WTC11 (cell line): ENCODE measurements at regions not wholly inside any gene's neighbourhood (a gene's known extent, or its start where the extent isn't known, plus 50 kb on each side); places are given as distances from the start of the nearest gene placed in this dataset.

Source experiments
- ATAC-seq: fragments of 200-7000 bp; cut with Tn5 transposase; 2 replicates; pipeline ENCODE4 v1.10.0; 2021; ENCODE audit warnings: mild to moderate bottlenecking, moderate library complexity
- CTCF ChIA-PET: fragments of 300-600 bp; sonication (Branson Sonifier 250); formaldehyde crosslinking; loops from one replicate; lab custom pipeline; 2021; ENCODE audit warnings: antibody characterized with exemption; lab: Charles Lee
- POLR2A ChIA-PET: fragments of 350-600 bp; sonication (Branson Sonifier 250); formaldehyde crosslinking; loops from one replicate; lab custom pipeline; 2021; ENCODE audit warnings: antibody characterized with exemption; lab: Charles Lee
- DNase-seq: peaks from one replicate; pipeline ENCODE4 v3.0.0; 2021; ENCODE audit warnings: low spot score
- H3K27ac Mint-ChIP-seq: 2 replicates; pipeline ENCODE4 v1.8.0; 2021; ENCODE audit warnings: mixed read lengths
- H3K27me3 Mint-ChIP-seq: 2 replicates; pipeline ENCODE4 v1.8.0; 2021; ENCODE audit warnings: low read depth, mild to moderate bottlenecking, moderate library complexity, mixed read lengths
- H3K36me3 Mint-ChIP-seq: 2 replicates; pipeline ENCODE4 v1.8.0; 2021; ENCODE audit warnings: mixed read lengths
- H3K4me1 Mint-ChIP-seq: 2 replicates; pipeline ENCODE4 v1.8.0; 2022; ENCODE audit warnings: mixed read lengths
- H3K4me3 Mint-ChIP-seq: 2 replicates; pipeline ENCODE4 v1.8.0; 2021; ENCODE audit warnings: mild to moderate bottlenecking, moderate library complexity, mixed read lengths
- H3K9me3 Mint-ChIP-seq: 2 replicates; pipeline ENCODE4 v1.8.0; 2021; ENCODE audit warnings: mixed read lengths
- ARID4B ChIP-seq: sonication (generic); formaldehyde crosslinking; IDR thresholded peaks from 2 replicates; pipeline ENCODE4 v1.8.0; 2023; ENCODE audit warnings: missing genetic modification reagents, mild to moderate bottlenecking, borderline replicate concordance
- ATF2 ChIP-seq: sonication (generic); formaldehyde crosslinking; IDR thresholded peaks from 2 replicates; pipeline ENCODE4 v1.8.1; 2022; ENCODE audit warnings: low read depth, missing genetic modification reagents, borderline replicate concordance
- ATF6 ChIP-seq: sonication (generic); formaldehyde crosslinking; IDR thresholded peaks from 2 replicates; pipeline ENCODE4 v1.8.1; 2023; ENCODE audit warnings: mild to moderate bottlenecking, missing genetic modification reagents
- CBFB ChIP-seq: sonication (generic); formaldehyde crosslinking; IDR thresholded peaks from 2 replicates; pipeline ENCODE4 v1.8.1; 2022; ENCODE audit warnings: mild to moderate bottlenecking, low read depth, missing genetic modification reagents
- CREM ChIP-seq: sonication (generic); formaldehyde crosslinking; IDR thresholded peaks from 2 replicates; pipeline ENCODE4 v1.8.1; 2022; ENCODE audit warnings: mild to moderate bottlenecking, missing genetic modification reagents, moderate library complexity
- EMX1 ChIP-seq: fragments of 250-450 bp; sonication (Bioruptor Pico); IDR thresholded peaks from 2 replicates; pipeline ENCODE4 v1.8.0; 2021; ENCODE audit warnings: mild to moderate bottlenecking
- ERG ChIP-seq: fragments of 250-450 bp; sonication (Bioruptor Pico); IDR thresholded peaks from 2 replicates; pipeline ENCODE4 v1.8.0; 2021; ENCODE audit warnings: mild to moderate bottlenecking
- FOXK1 ChIP-seq: sonication (generic); formaldehyde crosslinking; IDR thresholded peaks from 2 replicates; pipeline ENCODE4 v1.8.0; 2022; ENCODE audit warnings: mild to moderate bottlenecking, moderate library complexity, missing genetic modification reagents
- NFATC4 ChIP-seq: fragments of 250-450 bp; sonication (Bioruptor Pico); IDR thresholded peaks from 2 replicates; pipeline ENCODE4 v1.9.0; 2021; ENCODE audit warnings: mild to moderate bottlenecking
- NFE2L1 ChIP-seq: sonication (generic); formaldehyde crosslinking; IDR thresholded peaks from 2 replicates; pipeline ENCODE4 v1.8.1; 2023; ENCODE audit warnings: missing genetic modification reagents
- NR3C1 ChIP-seq: sonication (generic); formaldehyde crosslinking; conservative IDR thresholded peaks from 2 replicates; pipeline ENCODE4 v1.8.1; 2023; ENCODE audit warnings: low read depth, mild to moderate bottlenecking, missing genetic modification reagents
- OVOL2 ChIP-seq: fragments of 250-450 bp; sonication (Bioruptor Pico); IDR thresholded peaks from 2 replicates; pipeline ENCODE4 v1.9.0; 2021; ENCODE audit warnings: mild to moderate bottlenecking, borderline replicate concordance
- USF1 ChIP-seq: sonication (generic); formaldehyde crosslinking; IDR thresholded peaks from 2 replicates; pipeline ENCODE4 v1.8.0; 2022; ENCODE audit warnings: mild to moderate bottlenecking, missing genetic modification reagents
- ZBTB43 ChIP-seq: sonication (generic); formaldehyde crosslinking; IDR thresholded peaks from 2 replicates; pipeline ENCODE4 v1.8.1; 2023; ENCODE audit warnings: mild to moderate bottlenecking, missing genetic modification reagents
- ZMAT4 ChIP-seq: fragments of 250-450 bp; sonication (Bioruptor Pico); IDR thresholded peaks from 2 replicates; pipeline ENCODE4 v1.9.0; 2021; ENCODE audit warnings: mild to moderate bottlenecking
- ZNF138 ChIP-seq: sonication (generic); formaldehyde crosslinking; conservative IDR thresholded peaks from 2 replicates; pipeline ENCODE4 v1.8.1; 2022; ENCODE audit warnings: mild to moderate bottlenecking, moderate library complexity, missing genetic modification reagents
- ZNF263 ChIP-seq: sonication (generic); formaldehyde crosslinking; IDR thresholded peaks from 2 replicates; pipeline ENCODE4 v1.8.1; 2022; ENCODE audit warnings: low read depth, mild to moderate bottlenecking, moderate library complexity, missing genetic modification reagents
- ZNF281 ChIP-seq: sonication (generic); formaldehyde crosslinking; IDR thresholded peaks from 2 replicates; pipeline ENCODE4 v1.8.0; 2023; ENCODE audit warnings: mild to moderate bottlenecking, missing genetic modification reagents
- ZNF671 ChIP-seq: fragments of 250-450 bp; sonication (Bioruptor Pico); IDR thresholded peaks from 2 replicates; pipeline ENCODE4 v1.8.0; 2021; ENCODE audit warnings: mild to moderate bottlenecking
- ZSCAN18 ChIP-seq: fragments of 250-450 bp; sonication (Bioruptor Pico); IDR thresholded peaks from 2 replicates; pipeline ENCODE4 v2.1.2; 2022; ENCODE audit warnings: mild to moderate bottlenecking, moderate library complexity

GRCh38 chr3:18989237-18989795 lies 159.0 kb upstream of the KCNH8 start:
- Mint-ChIP-seq H3K9me3 (peaks cover 7% of the 10 kb centered on the region), H3K4me3 (no peak overlapping the region), H3K36me3 (peaks cover 8% of the 10 kb centered on the region), H3K27me3 (no peaks in the 10 kb centered on the region), H3K27ac (peak overlapping the region; percentile 35; the same call in 1 of the 2 replicates), H3K4me1 (peaks cover 72% of the 10 kb centered on the region)
- ChIA-PET POLR2A (no interaction called here), CTCF (interaction anchor here (1.0 to 3.1 kb wide), 9 partner anchors 37 to 594 kb away, joined by 3 to 31 read pairs (median 6); no protein-coding TSS in a partner anchor)
- DNase-seq = no peak
- no peak for TF ChIP-seq ATF6 (CRISPR knock-in tag)
- no peak for TF ChIP-seq NFE2L1 (CRISPR knock-in tag)
- no peak for TF ChIP-seq ZMAT4 (CRISPR knock-in tag)
- no peak for TF ChIP-seq ERG (CRISPR knock-in tag)
- no peak for TF ChIP-seq USF1 (CRISPR knock-in tag)
- no peak for TF ChIP-seq ZBTB43 (CRISPR knock-in tag)
- no peak for TF ChIP-seq CREM (CRISPR knock-in tag)
- no peak for TF ChIP-seq FOXK1 (CRISPR knock-in tag)
- no peak for TF ChIP-seq ZNF138 (CRISPR knock-in tag)
- no peak for TF ChIP-seq ARID4B (CRISPR knock-in tag)
- TF ChIP-seq ZNF671 (CRISPR knock-in tag) = no peak
- TF ChIP-seq NR3C1 (CRISPR knock-in tag) = no peak
- TF ChIP-seq OVOL2 (CRISPR knock-in tag) = no peak
- no peak for TF ChIP-seq ZNF281 (CRISPR knock-in tag)
- TF ChIP-seq ZSCAN18 (CRISPR knock-in tag) = no peak
- no peak for TF ChIP-seq NFATC4
- TF ChIP-seq ATF2 (CRISPR knock-in tag) = no peak
- no peak for TF ChIP-seq EMX1
- TF ChIP-seq CBFB (CRISPR knock-in tag) = no peak
- TF ChIP-seq ZNF263 = no peak
- ATAC-seq = no peak
